ENCODE measurements at regions not wholly inside any gene's neighbourhood (a gene's known extent, or its start where the extent isn't known, plus 50 kb on each side); places are given as distances from the start of the nearest gene placed in this dataset.
"Not testable (repeated sequence)": the region's sequence is repeated elsewhere in the genome, so short reads cannot be mapped to it uniquely, and the experiment has no call there.

- not testable (repeated sequence) for TF ChIP-seq CTCF (IDR thresholded peaks at IDR 0.05; ENCODE audit: low read depth, low read length, missing input control); TAF1 (conservative IDR thresholded peaks at IDR 0.05); HNF4A (conservative IDR thresholded peaks at IDR 0.05); RAD21 (IDR thresholded peaks at IDR 0.05)
Observed at GRCh38 chr20:29868014-29868413, 1389.5 kb upstream of the DEFB115 start.

Measured in liver (tissue), 3 donors.